ENCODE measurements at regions not wholly inside any gene's neighbourhood (a gene's known extent, or its start where the extent isn't known, plus 50 kb on each side); places are given as distances from the start of the nearest gene placed in this dataset.
A peak's percentile ranks its signal among the peaks of the same experiment; 100 is the strongest.
"Not testable (repeated sequence)": the region's sequence is repeated elsewhere in the genome, so short reads cannot be mapped to it uniquely, and the experiment has no call there.

GRCh38 chr5:158203261-158203660 lies 344.3 kb upstream of the CLINT1 start:
- ATAC-seq (no peak), DNase-seq (ENCODE audit: low spot score in 2 of 2) (no peak)
- H3K36me3 Mint-ChIP-seq = no peaks in the 10 kb centered on the region
- no peak overlapping the region for H3K27ac Mint-ChIP-seq
- no peaks in the 10 kb centered on the region for H3K9me3 Mint-ChIP-seq

GRCh38 chr5:158202801-158203200 lies 343.9 kb upstream of the CLINT1 start:
- no peak overlapping the region for H3K27ac Mint-ChIP-seq

GRCh38 chr5:158200619-158201018 lies 341.7 kb upstream of the CLINT1 start:
- no peaks in the 10 kb centered on the region for H3K36me3 Mint-ChIP-seq
- ATAC-seq (no peak), DNase-seq (ENCODE audit: low spot score in 2 of 2) (no peak)
- no peaks in the 10 kb centered on the region for H3K9me3 Mint-ChIP-seq
- no peak overlapping the region for H3K27ac Mint-ChIP-seq

More at GRCh38 chr5:158202801-158203200, 343.9 kb upstream of the CLINT1 start:
- H3K36me3 Mint-ChIP-seq = no peaks in the 10 kb centered on the region
- DNase-seq (ENCODE audit: low spot score in 2 of 2) (no peak), ATAC-seq (no peak)
- no peaks in the 10 kb centered on the region for H3K9me3 Mint-ChIP-seq

- Mint-ChIP-seq H3K27ac (no peak overlapping the region), H3K36me3 (no peaks in the 10 kb centered on the region), H3K9me3 (no peaks in the 10 kb centered on the region)
- DNase-seq (ENCODE audit: low spot score in 2 of 2) = no peak
- no peak for ATAC-seq
These were observed 339.7 kb upstream of the CLINT1 start for GRCh38 chr5:158198636-158199035.

DNA sequence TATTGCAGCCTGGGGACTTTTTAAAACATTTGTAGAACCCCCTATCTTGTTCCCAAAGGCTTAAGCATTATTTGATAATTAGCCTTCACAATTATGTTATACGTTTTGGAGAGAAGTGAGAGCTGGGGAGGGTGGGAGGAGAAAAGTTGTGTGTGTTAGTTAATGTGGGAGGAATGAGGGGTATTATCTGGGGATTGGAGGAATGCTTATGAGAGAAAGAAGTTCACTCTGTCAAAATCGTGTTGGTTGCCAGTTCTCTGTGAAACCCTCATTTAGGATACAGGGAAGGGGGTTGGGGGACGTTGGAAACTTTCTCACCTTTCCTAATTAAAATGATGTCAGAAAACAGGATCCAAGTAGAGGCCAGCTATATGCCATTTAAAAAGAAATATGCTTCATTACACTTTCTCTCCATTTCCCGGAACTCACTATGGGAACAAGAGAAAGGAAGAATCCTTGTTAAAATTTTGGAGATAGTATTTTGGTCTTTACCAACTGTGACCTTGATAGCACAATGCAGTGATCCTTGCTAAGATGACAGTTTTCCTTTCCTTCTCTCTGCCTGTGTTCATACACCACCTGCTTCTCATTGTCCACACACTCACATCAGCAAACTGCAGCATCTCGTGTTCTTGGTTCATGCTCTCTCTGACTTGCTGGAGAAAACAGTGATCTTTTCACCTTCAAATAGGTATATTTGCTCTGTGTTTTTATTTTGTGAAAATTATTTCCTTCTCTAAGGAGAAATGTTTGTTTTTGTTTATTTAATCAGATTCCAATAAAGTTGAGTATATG lies 336.7 kb upstream of the CLINT1 start:
- H3K9me3 Mint-ChIP-seq = peaks cover 0 to 4% of the 10 kb centered on the region in 2 donors
- DNase-seq (ENCODE audit: low spot score in 2 of 2) (no peak), ATAC-seq (no peak)
- H3K27ac Mint-ChIP-seq = peak overlapping the region in 1 of 2 donors; percentile 10
- no peaks in the 10 kb centered on the region for H3K36me3 Mint-ChIP-seq

GRCh38 chr5:158194561-158194976 lies 335.6 kb upstream of the CLINT1 start:
- Mint-ChIP-seq H3K36me3 (no peaks in the 10 kb centered on the region), H3K9me3 (peaks cover 0 to 4% of the 10 kb centered on the region in 2 donors), H3K27ac (no peak overlapping the region)
- no peak for ATAC-seq
- no peak for DNase-seq (ENCODE audit: low spot score in 2 of 2)

- H3K36me3 Mint-ChIP-seq; H3K9me3 Mint-ChIP-seq; H3K27ac Mint-ChIP-seq; DNase-seq (ENCODE audit: low spot score in 2 of 2); ATAC-seq: not testable (repeated sequence)
These were observed 334.4 kb upstream of the CLINT1 start for GRCh38 chr5:158193395-158193794.

- ATAC-seq = no peak
- Mint-ChIP-seq H3K9me3 (peaks cover 0 to 9% of the 10 kb centered on the region in 2 donors), H3K27ac (no peak overlapping the region), H3K36me3 (no peaks in the 10 kb centered on the region)
- no peak for DNase-seq (ENCODE audit: low spot score in 2 of 2)
These were observed 321.5 kb upstream of the CLINT1 start for GRCh38 chr5:158180407-158180806.

DNA sequence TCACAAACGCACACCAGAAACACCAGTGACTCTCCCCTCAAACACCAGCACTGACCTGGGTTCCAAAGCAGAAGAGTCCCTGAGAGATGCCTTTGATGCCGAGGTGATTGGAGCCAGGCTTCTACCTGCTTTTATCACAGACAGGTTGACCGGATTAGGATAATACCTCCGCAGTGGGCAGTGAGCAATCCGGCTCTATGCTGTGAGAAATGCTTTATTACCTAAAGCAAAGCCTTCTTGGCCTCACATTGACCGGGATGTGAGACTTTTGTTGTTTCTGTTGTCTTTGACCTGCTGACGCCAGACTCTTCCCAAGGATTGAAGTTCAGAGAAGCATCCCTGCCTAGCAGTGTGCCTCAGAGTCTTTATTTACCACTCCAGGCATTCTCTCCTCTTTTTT lies 320.3 kb upstream of the CLINT1 start:
- Mint-ChIP-seq H3K36me3 (no peaks in the 10 kb centered on the region), H3K9me3 (peaks cover 0 to 3% of the 10 kb centered on the region in 2 donors), H3K27ac (no peak overlapping the region)
- DNase-seq (ENCODE audit: low spot score in 2 of 2) = no peak
- ATAC-seq = no peak

DNA sequence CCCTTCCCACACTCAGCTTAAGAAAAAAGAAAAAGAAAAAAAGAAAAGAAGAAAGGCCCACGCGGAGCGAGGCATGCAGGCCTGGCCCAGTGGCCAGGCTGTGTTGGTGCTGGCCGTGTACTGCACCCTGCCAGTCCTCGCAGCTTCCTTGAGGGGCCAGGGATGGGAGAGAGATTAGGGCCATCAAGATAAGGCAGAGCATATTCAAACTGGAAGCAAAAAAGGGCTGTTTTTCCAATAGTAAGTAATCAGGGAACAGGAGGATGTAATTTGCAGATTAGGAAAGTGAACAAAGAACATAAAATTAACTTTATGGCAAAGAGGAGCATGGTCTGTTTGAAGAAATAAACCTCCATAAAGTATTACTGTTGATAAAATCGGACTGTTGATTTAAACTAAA lies 319.6 kb upstream of the CLINT1 start:
- Mint-ChIP-seq H3K27ac (no peak overlapping the region), H3K36me3 (no peaks in the 10 kb centered on the region), H3K9me3 (no peaks in the 10 kb centered on the region)
- DNase-seq (ENCODE audit: low spot score in 2 of 2) (no peak), ATAC-seq (no peak)

GRCh38 chr5:158177146-158177545 lies 318.2 kb upstream of the CLINT1 start:
- ATAC-seq (no peak), DNase-seq (ENCODE audit: low spot score in 2 of 2) (no peak)
- Mint-ChIP-seq H3K27ac (no peak overlapping the region), H3K9me3 (no peaks in the 10 kb centered on the region), H3K36me3 (no peaks in the 10 kb centered on the region)

GRCh38 chr5:158175934-158176481 lies 317.1 kb upstream of the CLINT1 start:
- DNase-seq (ENCODE audit: low spot score in 2 of 2) = no peak
- no peaks in the 10 kb centered on the region for H3K36me3 Mint-ChIP-seq

DNA sequence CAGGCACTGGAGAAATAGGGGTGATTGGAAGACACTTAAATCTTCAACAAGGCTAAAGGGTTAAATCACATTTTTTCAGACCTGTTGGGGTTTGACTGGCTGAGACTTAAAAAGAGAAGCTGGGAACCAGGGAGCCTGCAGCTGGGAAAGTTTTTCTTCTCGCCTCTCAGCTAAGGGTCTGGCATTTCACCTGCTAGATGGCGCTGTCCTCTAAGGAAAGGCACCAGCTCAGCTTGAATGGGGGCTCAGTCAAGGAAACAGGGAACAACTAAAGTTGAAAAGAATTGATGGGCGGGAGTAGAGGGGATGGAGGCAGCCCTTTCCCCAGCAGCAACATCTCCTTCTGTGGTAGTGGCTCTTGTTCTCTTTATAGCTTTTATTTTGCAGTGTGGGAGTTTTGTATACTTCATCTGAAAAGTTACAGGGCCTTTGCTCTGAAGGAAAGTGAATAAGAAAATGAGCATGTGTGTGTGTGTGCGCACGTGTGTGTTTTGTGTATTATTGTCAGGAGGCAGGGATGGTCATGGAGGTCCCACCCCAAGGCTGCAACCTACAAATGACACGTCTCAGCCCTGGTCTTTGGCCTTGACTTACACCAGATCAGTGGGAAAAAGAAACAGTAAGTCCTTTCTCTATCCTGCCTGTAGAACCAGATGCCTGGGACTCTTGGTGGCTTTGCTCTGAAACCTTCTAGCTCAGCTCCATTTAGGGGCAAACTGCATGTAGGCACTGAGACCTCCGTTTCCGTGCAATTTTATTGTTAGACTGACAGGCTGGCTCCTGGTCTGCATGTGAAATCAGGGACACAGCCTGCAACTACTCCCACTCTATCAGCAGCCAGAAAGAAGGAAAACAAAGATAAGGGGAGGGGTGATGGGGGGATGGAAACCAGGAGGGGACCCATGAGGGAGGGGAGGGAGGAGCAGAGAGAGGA lies 316.2 kb upstream of the CLINT1 start:
- H3K36me3 Mint-ChIP-seq = no peaks in the 10 kb centered on the region
- DNase-seq (ENCODE audit: low spot score in 2 of 2) (peak in 1 of 2 donors; percentile 54), ATAC-seq (peak; percentile 48 to 63)
- no peak overlapping the region for H3K27ac Mint-ChIP-seq
- no peaks in the 10 kb centered on the region for H3K9me3 Mint-ChIP-seq

More at GRCh38 chr5:158175934-158176481, 317.1 kb upstream of the CLINT1 start:
- H3K27ac Mint-ChIP-seq = no peak overlapping the region
- no peaks in the 10 kb centered on the region for H3K9me3 Mint-ChIP-seq
- ATAC-seq = no peak

GRCh38 chr5:158174026-158174425 lies 315.1 kb upstream of the CLINT1 start:
- no peaks in the 10 kb centered on the region for H3K9me3 Mint-ChIP-seq
- no peaks in the 10 kb centered on the region for H3K36me3 Mint-ChIP-seq
- no peak overlapping the region for H3K27ac Mint-ChIP-seq
- DNase-seq (ENCODE audit: low spot score in 2 of 2) (no peak), ATAC-seq (no peak)

DNA sequence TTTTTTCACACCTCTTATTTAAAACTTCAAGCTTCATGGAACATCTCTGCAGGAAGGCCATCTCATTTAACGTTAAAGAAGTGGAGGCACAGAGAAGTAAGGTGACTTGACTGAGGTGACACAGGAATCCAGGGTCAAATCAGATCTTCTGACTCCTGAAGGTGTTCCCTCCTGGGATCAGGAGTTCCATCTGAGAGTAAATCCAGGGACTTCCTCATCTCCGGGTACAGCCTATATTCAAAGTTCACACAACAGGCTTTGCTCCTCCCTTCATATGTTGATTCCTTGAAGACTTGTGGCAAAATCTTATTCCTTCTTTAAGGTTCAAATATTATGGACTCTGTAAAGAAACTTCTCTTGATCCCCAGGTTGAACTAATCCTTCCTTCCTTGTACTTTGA lies 313.1 kb upstream of the CLINT1 start:
- ATAC-seq (no peak), DNase-seq (ENCODE audit: low spot score in 2 of 2) (no peak)
- H3K36me3 Mint-ChIP-seq = no peaks in the 10 kb centered on the region
- no peak overlapping the region for H3K27ac Mint-ChIP-seq
- no peaks in the 10 kb centered on the region for H3K9me3 Mint-ChIP-seq

DNA sequence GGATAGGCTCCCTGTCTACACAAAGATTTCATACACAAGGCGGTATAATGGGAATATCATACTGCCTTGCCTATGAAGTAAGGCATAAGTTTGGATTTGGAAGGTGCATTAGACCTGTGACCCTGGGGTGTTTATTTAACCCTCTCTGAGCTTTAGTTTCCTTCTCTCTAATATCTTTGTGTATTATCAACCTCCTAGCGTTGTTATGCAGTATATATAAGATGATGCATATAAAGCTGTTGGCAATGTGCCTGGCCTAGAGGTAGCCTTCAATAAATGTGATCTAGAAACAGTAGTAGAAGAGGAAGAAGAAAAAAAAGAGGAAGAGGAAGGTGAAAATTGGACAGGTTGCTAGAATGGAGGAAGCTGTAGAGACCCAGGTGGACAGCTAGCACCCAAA lies 311.6 kb upstream of the CLINT1 start:
- ATAC-seq (no peak), DNase-seq (ENCODE audit: low spot score in 2 of 2) (no peak)
- Mint-ChIP-seq H3K9me3 (no peaks in the 10 kb centered on the region), H3K36me3 (no peaks in the 10 kb centered on the region), H3K27ac (no peak overlapping the region)

DNA sequence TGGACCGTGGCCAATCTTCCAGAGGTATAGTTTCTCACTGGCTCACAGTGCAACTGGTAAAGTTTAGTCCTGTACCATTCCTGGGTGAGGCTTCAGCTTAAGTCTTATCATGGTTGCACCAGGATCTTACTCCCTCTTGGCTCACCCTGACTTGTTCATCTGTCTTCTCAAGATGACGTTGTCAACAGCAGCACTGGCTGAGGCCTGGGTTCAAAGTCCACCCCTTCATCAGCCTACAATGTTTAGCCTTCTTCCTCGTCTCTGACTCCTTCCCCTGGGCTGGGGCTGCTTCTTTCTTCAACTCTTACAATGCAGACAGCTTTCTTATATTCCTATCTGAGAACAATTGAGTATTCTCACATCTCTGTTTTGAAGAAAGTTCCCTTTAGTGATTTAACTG lies 311.1 kb upstream of the CLINT1 start:
- no peak for DNase-seq (ENCODE audit: low spot score in 2 of 2)
- H3K36me3 Mint-ChIP-seq = no peaks in the 10 kb centered on the region

More for the DNA sequence above, 311.1 kb upstream of the CLINT1 start:
- H3K27ac Mint-ChIP-seq = no peak overlapping the region
- H3K9me3 Mint-ChIP-seq = no peaks in the 10 kb centered on the region
- ATAC-seq = no peak

Measured in activated naive CD4-positive, alpha-beta T cell treated with anti-CD3 and anti-CD28 coated beads, Interleukin-2, amount 50 U/mL, for 72 hours (primary cell).